ENCODE measurements at regions not wholly inside any gene's neighbourhood (a gene's known extent, or its start where the extent isn't known, plus 50 kb on each side); places are given as distances from the start of the nearest gene placed in this dataset.
A peak's percentile ranks its signal among the peaks of the same experiment; 100 is the strongest.

DNA sequence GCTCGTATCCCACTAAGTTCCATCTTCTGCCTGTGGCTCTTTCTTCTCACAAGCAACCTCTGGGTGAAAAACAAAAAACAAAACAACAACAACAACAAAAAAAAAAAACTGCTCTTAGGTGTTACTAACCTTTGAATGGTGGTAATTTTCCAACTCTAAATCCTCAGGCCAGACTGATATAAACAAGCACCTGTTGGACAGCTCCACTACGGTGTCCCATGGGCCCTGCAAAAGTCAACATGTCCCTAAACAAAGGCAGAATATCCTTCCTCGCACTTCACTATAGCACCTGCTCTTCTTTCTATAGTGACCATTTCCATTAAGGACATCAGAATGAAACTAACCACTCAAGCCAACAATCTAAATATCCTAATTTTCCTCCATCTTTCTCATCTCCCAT lies 54.6 kb upstream of the PARM1 start:
- DNase-seq: no peak

DNA sequence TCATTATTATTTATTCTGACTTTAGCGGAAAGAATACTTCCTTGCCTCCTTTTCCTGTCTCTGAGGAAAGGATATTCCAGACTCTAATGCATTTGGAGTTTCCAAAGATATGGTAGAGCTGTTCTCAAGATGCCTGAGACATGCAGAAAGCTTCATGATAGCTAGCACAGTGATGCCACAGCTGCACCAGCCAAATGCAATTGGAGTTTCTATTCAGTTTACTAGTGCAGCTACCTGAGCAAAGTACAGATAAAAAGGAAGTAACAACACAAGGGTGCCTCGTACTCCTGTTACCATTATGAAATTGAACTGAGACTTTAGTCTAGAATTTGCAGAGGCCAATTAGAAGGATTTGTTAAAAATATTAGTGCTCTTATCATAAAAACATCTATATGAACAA lies 57.5 kb upstream of the PARM1 start:
- DNase-seq: no peak

DNA sequence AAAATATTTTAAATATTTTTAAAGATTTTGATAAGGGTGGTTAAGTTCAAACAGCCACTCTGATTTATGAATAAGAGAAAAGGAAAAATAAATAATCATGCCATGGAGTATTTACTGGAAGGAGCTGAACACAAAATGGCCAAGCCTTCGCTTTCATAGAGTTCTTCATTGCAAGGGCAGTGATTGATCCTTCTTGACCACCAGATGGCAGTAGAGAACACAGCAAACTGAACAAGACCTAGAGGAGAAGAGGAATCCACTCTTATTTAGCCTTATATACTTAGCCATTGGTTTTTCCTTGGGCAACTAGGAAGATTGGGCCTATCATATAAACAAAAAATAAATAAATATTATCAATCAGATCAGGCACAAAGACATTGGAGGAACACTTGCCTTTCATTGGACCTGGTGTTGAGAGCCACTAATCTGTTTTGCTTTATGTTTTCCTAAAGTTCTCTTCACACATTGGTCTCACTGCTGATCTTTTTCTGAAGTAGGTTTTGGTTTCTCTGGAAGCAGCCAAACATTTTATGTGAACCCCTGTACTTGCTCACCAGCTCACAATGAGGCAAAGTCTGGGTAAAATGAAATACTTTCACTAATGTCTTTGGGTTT lies 58.1 kb upstream of the PARM1 start:
- peak; percentile 65 for DNase-seq

DNA sequence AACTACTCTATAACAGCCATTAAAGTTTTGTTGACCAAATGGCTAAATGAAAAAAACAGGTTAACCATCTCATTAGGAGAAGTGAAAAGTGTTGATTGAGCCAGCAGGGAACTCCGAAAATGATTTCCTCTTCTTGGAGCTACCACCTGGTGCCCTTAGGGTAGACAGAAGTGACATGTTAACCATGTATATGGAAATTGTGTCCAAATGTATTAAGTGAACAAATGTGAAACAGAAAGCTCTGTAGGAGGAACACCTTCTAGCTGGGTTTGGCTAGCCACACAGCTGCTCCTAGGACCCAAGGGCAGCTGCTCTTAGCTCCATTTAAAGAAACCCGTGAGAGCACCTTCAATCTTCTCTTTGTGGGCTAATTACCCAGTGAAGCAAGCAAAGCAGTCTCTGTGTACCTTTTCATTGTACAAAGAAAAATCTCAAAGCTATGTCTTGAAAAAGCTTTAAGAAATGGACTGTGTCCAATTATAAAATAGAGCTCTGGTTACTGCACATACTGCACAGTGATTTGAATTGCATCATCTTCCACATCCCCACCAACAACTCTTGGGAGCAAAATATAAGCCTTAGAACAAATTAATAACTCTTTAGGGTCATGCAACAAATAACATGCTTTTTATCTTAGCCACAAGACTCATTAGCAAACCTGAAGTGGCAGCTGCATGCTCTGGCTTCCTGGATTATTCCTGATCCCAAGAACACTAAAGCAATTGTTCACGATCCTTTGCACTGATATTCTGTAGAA lies 59.2 kb upstream of the PARM1 start:
- no peak for DNase-seq

DNA sequence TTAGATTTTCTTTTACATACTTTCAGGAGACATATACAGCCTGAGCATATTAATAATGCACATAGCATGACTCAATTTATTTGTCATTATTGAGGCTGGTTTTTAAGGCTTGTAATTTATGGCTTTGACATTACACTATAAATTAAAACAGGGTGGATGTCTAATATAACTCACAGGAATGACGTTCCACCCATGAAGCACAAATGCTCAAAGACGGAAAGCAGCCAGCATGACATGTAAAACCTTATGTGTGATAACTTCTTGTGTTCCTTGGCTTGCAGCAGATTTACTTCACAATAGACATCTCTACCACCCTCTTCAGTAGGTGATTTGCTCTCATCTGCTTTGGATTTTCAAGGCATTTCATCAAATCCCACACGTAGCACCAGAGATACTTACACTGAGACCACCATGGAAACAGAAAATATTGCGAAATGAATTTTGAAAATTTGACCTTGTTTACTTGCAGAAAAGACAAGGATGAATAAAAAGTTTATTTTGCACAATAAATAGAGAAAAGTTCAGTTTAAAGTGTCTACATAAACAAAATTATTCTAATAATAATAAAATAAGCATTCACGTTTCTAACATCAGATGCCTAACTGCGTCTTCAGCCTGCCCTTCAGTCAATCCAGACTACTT lies 64.7 kb upstream of the BTC start:
- DNase-seq: no peak

DNA sequence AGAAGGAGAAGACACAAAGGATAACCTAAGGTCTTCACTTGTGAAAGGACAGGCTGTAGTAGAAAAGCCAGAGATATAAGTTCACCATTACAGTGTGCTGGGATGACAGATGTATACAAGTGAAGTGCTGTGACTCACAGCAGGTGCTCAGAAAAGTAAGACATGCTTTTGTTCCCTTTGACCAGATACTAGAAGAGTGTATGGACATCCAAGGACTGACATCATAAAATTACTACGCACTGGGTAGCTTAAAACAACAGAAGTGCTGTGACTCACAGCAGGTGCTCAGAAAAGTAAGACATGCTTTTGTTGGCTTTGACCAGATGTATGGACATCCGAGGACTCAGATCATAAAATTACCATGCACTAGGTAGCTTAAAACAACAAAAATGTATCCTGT lies 61.6 kb upstream of the BTC start:
- DNase-seq: no peak

DNA sequence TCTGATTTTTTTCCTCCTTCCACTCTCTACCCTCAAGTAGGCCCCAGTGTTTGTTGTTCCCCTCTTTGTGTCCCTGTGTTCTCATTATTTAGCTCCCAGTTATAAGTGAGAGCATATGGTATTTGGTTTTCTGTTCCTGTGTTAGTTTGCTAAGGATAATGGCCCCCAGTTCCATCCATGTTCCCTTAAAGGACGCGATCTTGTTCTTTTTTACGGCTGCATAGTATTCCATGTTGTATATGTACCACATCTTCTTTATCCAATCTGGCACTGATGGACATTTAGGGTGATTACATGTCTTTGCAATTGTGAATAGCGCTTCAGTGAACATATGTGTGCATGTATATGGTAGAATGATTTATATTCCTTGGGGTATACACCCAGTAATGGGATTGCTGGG lies 54.5 kb upstream of the BTC start:
- no peak for DNase-seq

DNA sequence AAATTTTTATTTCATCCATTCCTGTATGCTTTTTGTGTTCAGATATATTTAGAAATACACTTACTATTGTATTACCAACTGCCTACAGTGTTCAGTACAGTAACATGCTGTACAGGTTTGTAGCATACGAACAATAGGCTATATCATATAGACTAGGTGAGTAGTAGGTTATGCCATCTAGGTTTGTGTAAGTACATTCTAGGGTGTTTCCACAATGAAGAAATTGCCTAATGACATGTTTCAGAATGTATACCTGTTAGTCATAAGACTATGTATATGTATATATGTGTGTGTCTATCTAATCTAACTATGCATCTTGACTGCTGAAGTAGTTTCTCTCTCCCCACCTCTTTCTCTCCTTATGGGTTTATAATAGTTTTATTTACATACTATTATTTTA lies 51.5 kb upstream of the BTC start:
- no peak for DNase-seq

Data from NCI-H1436 (cell line).